SK-N-MC (cell line): ENCODE measurements at regions not wholly inside any gene's neighbourhood (a gene's known extent, or its start where the extent isn't known, plus 50 kb on each side); places are given as distances from the start of the nearest gene placed in this dataset.

Experiments
- DNase-seq: peaks from one replicate; pipeline ENCODE4 v3.0.0-alpha.2; 2011; ENCODE audit warnings: low read depth, low spot score
- H3K27ac ChIP-seq: fragments of 200-600 bp; sonication (generic); 2 replicates; pipeline ENCODE4 v1.5.1; 2016; ENCODE audit warnings: mixed run types
- H3K36me3 ChIP-seq: fragments of 200-600 bp; sonication (generic); 2 replicates; pipeline ENCODE4 v1.6.1; 2017; ENCODE audit warnings: antibody characterized with exemption, low read length, mixed read lengths; ENCODE audit not compliant: insufficient read depth
- H3K4me3 ChIP-seq: fragments of 200-600 bp; sonication (generic); 2 replicates; pipeline ENCODE4 v1.5.1; 2016
- H3K9ac ChIP-seq: fragments of 200-600 bp; sonication (generic); 2 replicates; pipeline ENCODE4 v1.8.0; 2017; ENCODE audit warnings: mixed run types, mixed read lengths; ENCODE audit not compliant: insufficient read length
- H3K9me3 ChIP-seq: fragments of 200-600 bp; sonication (generic); 2 replicates; pipeline ENCODE4 v1.6.1; 2017; ENCODE audit warnings: low read depth, mild to moderate bottlenecking, antibody characterized with exemption, low read length, moderate library complexity, mixed read lengths
- EZH2 ChIP-seq: fragments of 200-600 bp; sonication (generic); IDR thresholded peaks from one replicate; pipeline ENCODE4 v1.6.1; 2017; ENCODE audit warnings: antibody characterized with exemption
- FOXP2 ChIP-seq: optimal IDR thresholded peaks from 2 replicates; pipeline ENCODE3; 2011; ENCODE audit warnings: mild to moderate bottlenecking, moderate library complexity; ENCODE audit not compliant: insufficient read depth; ENCODE audit errors: extremely low read length, control extremely low read depth
- POLR2AphosphoS5 ChIP-seq: IDR thresholded peaks from 2 replicates; pipeline ENCODE4 v1.6.1; 2012; ENCODE audit warnings: mild to moderate bottlenecking, low read depth, low read length, borderline replicate concordance

DNA sequence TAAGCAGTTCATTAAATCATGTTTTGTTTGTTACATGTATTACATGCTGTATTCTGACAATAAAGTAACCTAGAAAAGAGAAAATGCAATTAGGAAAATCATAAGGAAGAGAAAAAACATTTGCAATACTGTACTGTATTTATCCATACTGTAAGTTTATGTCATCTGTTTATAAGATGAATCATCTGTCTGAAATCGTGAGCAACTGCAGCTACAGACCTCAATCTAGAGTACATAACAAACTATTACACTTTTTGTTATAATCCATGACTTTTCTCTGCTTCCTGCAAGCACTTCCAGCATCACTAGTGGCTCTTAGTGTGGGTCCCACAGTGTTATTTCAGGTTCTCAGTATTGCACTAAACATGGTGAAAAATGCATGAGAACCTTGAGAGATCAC, 144.4 kb upstream of the NR4A3 start:
- TF ChIP-seq EZH2 (no peak), POLR2AphosphoS5 (no peak), FOXP2 (no peak)
- Histone ChIP-seq H3K9me3 (no peaks in the 10 kb centered on the region), H3K9ac (no peak overlapping the region), H3K4me3 (no peak overlapping the region), H3K36me3 (no peaks in the 10 kb centered on the region), H3K27ac (no peak overlapping the region)
- no peak for DNase-seq

DNA sequence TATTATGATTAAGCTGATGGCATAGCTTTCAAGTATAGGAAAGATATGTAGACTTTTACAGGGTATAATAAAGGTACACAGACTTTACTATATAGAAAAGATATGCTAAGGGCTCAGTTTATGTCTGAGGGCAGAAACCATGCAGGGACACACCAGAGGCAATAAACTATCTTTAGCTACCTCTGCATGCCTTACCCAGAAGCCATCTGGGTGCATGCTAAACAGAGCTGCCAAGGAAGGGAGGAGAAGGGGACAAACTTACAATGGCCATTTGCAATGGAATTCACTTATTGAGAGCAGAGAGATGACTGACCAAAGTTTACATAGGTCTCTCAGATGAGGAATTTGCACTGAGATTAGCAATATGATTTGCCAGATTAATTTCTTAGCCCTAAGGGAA, 143.1 kb upstream of the NR4A3 start:
- Histone ChIP-seq H3K36me3 (no peaks in the 10 kb centered on the region), H3K27ac (no peak overlapping the region), H3K9ac (no peak overlapping the region), H3K4me3 (no peak overlapping the region), H3K9me3 (no peaks in the 10 kb centered on the region)
- DNase-seq, result no peak
- TF ChIP-seq FOXP2 (no peak), POLR2AphosphoS5 (no peak), EZH2 (no peak)

DNA sequence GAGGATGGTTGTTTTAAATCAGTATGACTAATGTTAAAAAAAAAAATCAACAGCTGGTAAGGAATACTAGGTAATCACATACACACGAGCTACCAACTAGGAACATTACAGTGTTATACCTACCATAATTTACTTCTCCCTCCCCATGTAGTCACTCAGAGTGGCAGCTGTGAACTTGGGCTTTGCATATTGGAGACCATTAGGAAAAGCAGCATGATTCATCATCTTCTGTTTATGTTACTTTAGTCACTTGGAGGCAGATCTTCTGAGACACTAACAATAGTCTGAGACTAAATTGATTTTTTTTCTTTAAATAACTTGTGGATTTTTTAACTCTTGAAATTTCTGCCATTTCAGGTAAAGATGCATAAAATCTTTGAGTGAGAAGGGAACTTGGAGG, 141.5 kb upstream of the NR4A3 start:
- Histone ChIP-seq H3K9me3 (no peaks in the 10 kb centered on the region), H3K36me3 (no peaks in the 10 kb centered on the region), H3K4me3 (no peak overlapping the region), H3K27ac (no peak overlapping the region), H3K9ac (no peak overlapping the region)
- TF ChIP-seq EZH2 (no peak), FOXP2 (no peak), POLR2AphosphoS5 (no peak)
- no peak for DNase-seq

DNA sequence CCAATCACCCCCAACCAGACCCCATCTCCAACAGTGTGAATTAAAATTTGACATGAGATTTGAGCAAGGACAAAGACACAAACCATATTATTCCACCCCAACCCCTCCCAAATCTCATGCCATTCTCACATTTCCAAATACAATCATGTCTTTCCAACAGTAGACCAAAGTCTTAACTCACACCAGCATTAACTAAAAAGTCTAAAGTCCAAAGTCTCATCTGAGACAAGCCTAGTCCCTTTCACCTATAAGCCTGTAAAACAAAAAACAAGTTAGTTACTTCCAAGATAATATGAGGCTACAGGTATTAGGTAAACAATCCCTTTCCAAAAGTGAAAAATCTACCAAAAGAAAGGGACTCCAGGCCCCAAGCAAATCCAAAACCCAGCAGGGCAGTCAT, 140.6 kb upstream of the NR4A3 start:
- H3K9me3 ChIP-seq, result no peaks in the 10 kb centered on the region
- no peak overlapping the region for H3K4me3 ChIP-seq
- no peak for DNase-seq
- TF ChIP-seq POLR2AphosphoS5, result no peak
- no peak for TF ChIP-seq EZH2
- TF ChIP-seq FOXP2, result no peak
- H3K27ac ChIP-seq, result no peak overlapping the region
- H3K36me3 ChIP-seq, result no peaks in the 10 kb centered on the region
- H3K9ac ChIP-seq, result no peak overlapping the region

DNA sequence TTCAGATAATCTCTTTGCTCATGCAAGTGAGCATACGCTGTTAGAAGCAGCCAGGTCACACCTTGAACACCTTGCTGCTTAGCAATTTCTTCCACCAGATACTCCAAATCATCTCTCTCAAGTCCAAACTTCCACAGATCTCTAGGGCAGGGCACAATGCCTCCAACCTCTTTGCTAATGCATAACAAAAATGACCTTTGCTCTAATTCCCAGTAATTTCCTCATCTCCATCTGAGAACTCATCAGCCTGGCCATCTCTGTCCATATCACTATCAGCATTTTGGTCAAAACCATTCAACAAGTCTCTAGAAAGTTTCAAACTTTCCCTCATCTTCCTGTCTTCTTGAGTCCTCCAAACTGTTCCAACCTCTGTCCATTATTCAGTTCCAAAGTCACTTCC, 139.3 kb upstream of the NR4A3 start:
- H3K9ac ChIP-seq, result no peak overlapping the region
- no peak overlapping the region for H3K27ac ChIP-seq
- DNase-seq, result no peak
- TF ChIP-seq POLR2AphosphoS5 (no peak), EZH2 (no peak), FOXP2 (no peak)
- H3K9me3 ChIP-seq, result no peaks in the 10 kb centered on the region
- no peak overlapping the region for H3K4me3 ChIP-seq
- no peaks in the 10 kb centered on the region for H3K36me3 ChIP-seq

DNA sequence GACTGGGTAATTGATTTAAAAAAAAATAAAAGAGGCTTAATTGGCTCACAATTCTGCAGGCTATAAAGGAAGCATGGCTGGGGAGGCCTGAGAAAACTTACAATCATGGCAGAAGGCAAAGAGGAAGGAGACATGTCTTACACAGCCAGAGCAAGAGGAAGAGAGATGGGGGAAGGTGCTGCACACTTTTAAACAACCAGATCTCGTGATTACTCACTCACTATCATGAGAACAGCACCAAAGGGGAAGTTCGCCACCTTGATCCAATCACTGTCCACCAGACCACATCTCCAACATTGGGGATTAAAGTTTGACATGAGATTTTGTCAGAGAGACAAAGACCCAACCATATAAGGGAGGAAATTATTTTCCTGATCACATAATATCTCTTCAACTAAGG, 138.8 kb upstream of the NR4A3 start:
- no peak for TF ChIP-seq POLR2AphosphoS5
- no peak for TF ChIP-seq EZH2
- TF ChIP-seq FOXP2, result no peak
- Histone ChIP-seq H3K36me3 (no peaks in the 10 kb centered on the region), H3K27ac (no peak overlapping the region), H3K4me3 (no peak overlapping the region), H3K9me3 (no peaks in the 10 kb centered on the region), H3K9ac (no peak overlapping the region)
- DNase-seq, result no peak

DNA sequence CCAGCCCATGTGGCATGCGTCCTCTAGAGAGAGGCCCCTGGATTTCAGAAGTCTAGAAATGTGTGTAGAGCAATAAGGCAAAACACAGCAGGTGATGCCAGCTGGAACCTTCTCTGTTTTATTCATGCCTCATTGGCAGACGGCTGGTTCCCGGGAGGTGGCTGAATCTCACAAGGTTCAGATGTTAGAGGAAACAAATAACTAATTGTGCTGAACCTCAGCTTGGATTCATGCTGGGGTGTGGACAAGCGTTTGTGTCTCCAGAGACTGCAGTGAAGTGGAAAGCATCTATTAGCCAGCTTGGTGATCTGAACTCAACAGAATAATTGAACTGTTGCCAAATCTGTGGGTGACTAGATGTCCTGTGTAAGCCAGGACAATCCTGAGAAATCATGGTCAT, 131.1 kb upstream of the NR4A3 start:
- TF ChIP-seq FOXP2, result no peak
- TF ChIP-seq POLR2AphosphoS5, result no peak
- TF ChIP-seq EZH2, result no peak
- Histone ChIP-seq H3K9me3 (no peaks in the 10 kb centered on the region), H3K36me3 (no peaks in the 10 kb centered on the region), H3K4me3 (no peak overlapping the region), H3K9ac (no peak overlapping the region), H3K27ac (no peak overlapping the region)
- DNase-seq, result no peak

DNA sequence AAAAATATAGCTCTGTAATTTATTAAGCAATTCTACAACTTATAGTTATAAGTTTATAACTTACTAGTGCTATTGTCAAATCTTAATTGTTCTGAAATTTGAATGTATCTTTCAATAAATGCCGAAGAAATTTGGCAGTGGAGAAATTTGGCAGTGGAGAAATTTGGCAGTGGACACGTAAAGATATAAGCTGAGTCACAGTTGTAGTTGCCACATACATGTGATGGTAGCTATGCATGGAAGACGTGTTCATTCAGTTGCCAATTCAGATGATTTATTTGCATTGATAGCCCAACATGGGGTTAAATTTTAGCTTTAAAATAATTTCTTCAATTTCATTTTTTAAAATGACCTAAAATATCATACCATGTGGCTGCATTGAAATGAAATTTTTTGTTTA, 127.8 kb upstream of the NR4A3 start:
- Histone ChIP-seq H3K36me3 (no peaks in the 10 kb centered on the region), H3K9me3 (no peaks in the 10 kb centered on the region), H3K9ac (no peak overlapping the region), H3K4me3 (no peak overlapping the region), H3K27ac (no peak overlapping the region)
- no peak for DNase-seq
- TF ChIP-seq POLR2AphosphoS5 (no peak), EZH2 (no peak), FOXP2 (no peak)

DNA sequence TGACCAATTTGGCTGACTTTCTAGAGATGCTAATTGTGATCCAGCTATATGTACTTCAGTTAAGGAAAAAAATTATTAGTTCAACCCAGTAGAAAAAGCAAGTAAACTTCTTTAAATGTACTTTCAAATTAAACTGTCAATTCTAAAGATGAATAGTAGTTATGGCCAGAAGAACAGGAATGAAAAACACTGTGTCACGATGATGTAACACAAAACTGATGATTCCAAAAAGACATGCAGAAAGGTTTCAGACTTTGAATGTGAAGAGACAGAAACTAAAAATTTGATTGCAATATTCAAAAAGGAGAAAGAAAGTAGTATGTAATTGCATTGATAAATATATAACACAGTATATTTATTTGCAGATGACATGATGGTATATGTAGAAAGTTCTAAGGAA, 127.3 kb upstream of the NR4A3 start:
- H3K9me3 ChIP-seq, result no peaks in the 10 kb centered on the region
- no peak for DNase-seq
- no peaks in the 10 kb centered on the region for H3K36me3 ChIP-seq
- H3K27ac ChIP-seq, result no peak overlapping the region
- no peak overlapping the region for H3K9ac ChIP-seq
- no peak overlapping the region for H3K4me3 ChIP-seq
- TF ChIP-seq FOXP2 (no peak), POLR2AphosphoS5 (no peak), EZH2 (no peak)
